Liver (tissue), 3 donors: ENCODE measurements at regions not wholly inside any gene's neighbourhood (a gene's known extent, or its start where the extent isn't known, plus 50 kb on each side); places are given as distances from the start of the nearest gene placed in this dataset.

Source experiments
- RAD21 ChIP-seq, 2 donors: IDR thresholded peaks; 2 replicates each; pipeline ENCODE4 v1.6.1; 2016; ENCODE audit warnings: antibody characterized with exemption in 2 of 2, mild to moderate bottlenecking in 2 of 2
- SP1 ChIP-seq: IDR thresholded peaks from 2 replicates; pipeline ENCODE4 v1.6.1; 2018; ENCODE audit warnings: antibody characterized with exemption, mild to moderate bottlenecking
- TAF1 ChIP-seq: conservative IDR thresholded peaks from 2 replicates; pipeline ENCODE4 v1.6.1; 2016; ENCODE audit warnings: antibody characterized with exemption, mild to moderate bottlenecking
- YY1 ChIP-seq: IDR thresholded peaks from 2 replicates; pipeline ENCODE4 v1.6.1; 2016; ENCODE audit warnings: antibody characterized with exemption, mild to moderate bottlenecking
- TF ChIP-seq, protein P1 (sequence below): fragments of 150-350 bp; IDR thresholded peaks from 2 replicates; pipeline ENCODE4 v1.5.1; 2017; ENCODE audit warnings: improper control_type of control experiment, low read depth, low read length; ENCODE audit not compliant: missing input control
- TF ChIP-seq, protein P2 (sequence below): IDR thresholded peaks from 2 replicates; pipeline ENCODE4 v1.6.1; 2016; ENCODE audit warnings: antibody characterized with exemption
- TF ChIP-seq, protein P3 (sequence below): IDR thresholded peaks from 2 replicates; pipeline ENCODE4 v1.6.1; 2016; ENCODE audit warnings: antibody characterized with exemption, mild to moderate bottlenecking
- donor health status: healthy.
- donor health status: healthy.

DNA sequence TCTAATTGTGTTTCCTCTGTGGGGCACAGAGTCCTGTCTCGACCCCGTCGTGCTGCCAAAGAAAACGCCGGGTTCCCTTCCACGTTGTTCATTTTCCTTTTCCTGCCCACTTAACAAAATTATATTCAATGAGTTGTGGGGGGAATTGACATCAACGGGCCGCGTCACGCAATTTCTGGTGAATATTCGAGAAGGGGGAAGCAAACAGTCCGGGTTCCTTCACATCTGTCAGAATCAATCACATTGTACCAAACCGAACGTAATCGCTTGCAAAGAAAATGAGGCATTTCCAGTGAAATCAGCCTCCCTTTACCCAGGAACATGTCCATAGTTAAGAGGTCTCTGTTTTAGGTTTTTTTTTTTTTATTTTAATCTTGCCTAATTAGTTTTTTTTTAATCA is 243.5 kb downstream of the SHOX start:
- TF ChIP-seq, protein P1, sequence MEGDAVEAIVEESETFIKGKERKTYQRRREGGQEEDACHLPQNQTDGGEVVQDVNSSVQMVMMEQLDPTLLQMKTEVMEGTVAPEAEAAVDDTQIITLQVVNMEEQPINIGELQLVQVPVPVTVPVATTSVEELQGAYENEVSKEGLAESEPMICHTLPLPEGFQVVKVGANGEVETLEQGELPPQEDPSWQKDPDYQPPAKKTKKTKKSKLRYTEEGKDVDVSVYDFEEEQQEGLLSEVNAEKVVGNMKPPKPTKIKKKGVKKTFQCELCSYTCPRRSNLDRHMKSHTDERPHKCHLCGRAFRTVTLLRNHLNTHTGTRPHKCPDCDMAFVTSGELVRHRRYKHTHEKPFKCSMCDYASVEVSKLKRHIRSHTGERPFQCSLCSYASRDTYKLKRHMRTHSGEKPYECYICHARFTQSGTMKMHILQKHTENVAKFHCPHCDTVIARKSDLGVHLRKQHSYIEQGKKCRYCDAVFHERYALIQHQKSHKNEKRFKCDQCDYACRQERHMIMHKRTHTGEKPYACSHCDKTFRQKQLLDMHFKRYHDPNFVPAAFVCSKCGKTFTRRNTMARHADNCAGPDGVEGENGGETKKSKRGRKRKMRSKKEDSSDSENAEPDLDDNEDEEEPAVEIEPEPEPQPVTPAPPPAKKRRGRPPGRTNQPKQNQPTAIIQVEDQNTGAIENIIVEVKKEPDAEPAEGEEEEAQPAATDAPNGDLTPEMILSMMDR: no peak
- TF ChIP-seq SP1: no peak
- TF ChIP-seq YY1: no peak
- TF ChIP-seq, protein P2, sequence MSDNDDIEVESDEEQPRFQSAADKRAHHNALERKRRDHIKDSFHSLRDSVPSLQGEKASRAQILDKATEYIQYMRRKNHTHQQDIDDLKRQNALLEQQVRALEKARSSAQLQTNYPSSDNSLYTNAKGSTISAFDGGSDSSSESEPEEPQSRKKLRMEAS: no peak
- TF ChIP-seq, protein P3, sequence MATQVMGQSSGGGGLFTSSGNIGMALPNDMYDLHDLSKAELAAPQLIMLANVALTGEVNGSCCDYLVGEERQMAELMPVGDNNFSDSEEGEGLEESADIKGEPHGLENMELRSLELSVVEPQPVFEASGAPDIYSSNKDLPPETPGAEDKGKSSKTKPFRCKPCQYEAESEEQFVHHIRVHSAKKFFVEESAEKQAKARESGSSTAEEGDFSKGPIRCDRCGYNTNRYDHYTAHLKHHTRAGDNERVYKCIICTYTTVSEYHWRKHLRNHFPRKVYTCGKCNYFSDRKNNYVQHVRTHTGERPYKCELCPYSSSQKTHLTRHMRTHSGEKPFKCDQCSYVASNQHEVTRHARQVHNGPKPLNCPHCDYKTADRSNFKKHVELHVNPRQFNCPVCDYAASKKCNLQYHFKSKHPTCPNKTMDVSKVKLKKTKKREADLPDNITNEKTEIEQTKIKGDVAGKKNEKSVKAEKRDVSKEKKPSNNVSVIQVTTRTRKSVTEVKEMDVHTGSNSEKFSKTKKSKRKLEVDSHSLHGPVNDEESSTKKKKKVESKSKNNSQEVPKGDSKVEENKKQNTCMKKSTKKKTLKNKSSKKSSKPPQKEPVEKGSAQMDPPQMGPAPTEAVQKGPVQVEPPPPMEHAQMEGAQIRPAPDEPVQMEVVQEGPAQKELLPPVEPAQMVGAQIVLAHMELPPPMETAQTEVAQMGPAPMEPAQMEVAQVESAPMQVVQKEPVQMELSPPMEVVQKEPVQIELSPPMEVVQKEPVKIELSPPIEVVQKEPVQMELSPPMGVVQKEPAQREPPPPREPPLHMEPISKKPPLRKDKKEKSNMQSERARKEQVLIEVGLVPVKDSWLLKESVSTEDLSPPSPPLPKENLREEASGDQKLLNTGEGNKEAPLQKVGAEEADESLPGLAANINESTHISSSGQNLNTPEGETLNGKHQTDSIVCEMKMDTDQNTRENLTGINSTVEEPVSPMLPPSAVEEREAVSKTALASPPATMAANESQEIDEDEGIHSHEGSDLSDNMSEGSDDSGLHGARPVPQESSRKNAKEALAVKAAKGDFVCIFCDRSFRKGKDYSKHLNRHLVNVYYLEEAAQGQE: no peak
- no peak for TF ChIP-seq TAF1
- TF ChIP-seq RAD21 (IDR thresholded peaks at IDR 0.05): no peak
